HEK293T (cell line): ENCODE measurements at regions not wholly inside any gene's neighbourhood (a gene's known extent, or its start where the extent isn't known, plus 50 kb on each side); places are given as distances from the start of the nearest gene placed in this dataset.

Experiments used
- CTCF ChIA-PET: fragments of 350-600 bp; formaldehyde crosslinking; extraction: SDS; loops from one replicate; lab custom pipeline; 2021; ENCODE audit warnings: antibody characterized with exemption, inconsistent platforms; lab: Yijun Ruan, JAX
- POLR2A ChIA-PET: fragments of 350-600 bp; formaldehyde crosslinking; extraction: SDS; loops from one replicate; lab custom pipeline; 2020; ENCODE audit warnings: antibody characterized with exemption, inconsistent platforms; lab: Yijun Ruan, JAX
- DNase-seq: peaks from one replicate; pipeline ENCODE4 v3.0.0; 2012; ENCODE audit warnings: mixed read lengths; ENCODE audit errors: extremely low spot score
- ARNT ChIP-seq: fragments of 450-650 bp; IDR thresholded peaks from 2 replicates; pipeline ENCODE4 v1.6.1; 2017; ENCODE audit warnings: mild to moderate bottlenecking
- BHLHE40 ChIP-seq: fragments of 450-650 bp; IDR thresholded peaks from 2 replicates; pipeline ENCODE4 v1.6.1; 2016; ENCODE audit warnings: mild to moderate bottlenecking, moderate library complexity, borderline replicate concordance
- CTBP1 ChIP-seq: fragments of 450-650 bp; IDR thresholded peaks from 2 replicates; pipeline ENCODE4 v1.6.1; 2016; ENCODE audit warnings: borderline replicate concordance
- ELF4 ChIP-seq: fragments of 450-650 bp; IDR thresholded peaks from 2 replicates; pipeline ENCODE4 v1.6.1; 2017; ENCODE audit warnings: antibody characterized with exemption
- FOXA1 ChIP-seq: fragments of 450-650 bp; IDR thresholded peaks from 2 replicates; pipeline ENCODE4 v1.6.1; 2016; ENCODE audit warnings: mild to moderate bottlenecking
- FOXK2 ChIP-seq: fragments of 450-650 bp; IDR thresholded peaks from 2 replicates; pipeline ENCODE4 v1.6.1; 2016; ENCODE audit warnings: mild to moderate bottlenecking
- FOXM1 ChIP-seq: fragments of 450-650 bp; IDR thresholded peaks from 2 replicates; pipeline ENCODE4 v1.6.1; 2017; ENCODE audit warnings: mild to moderate bottlenecking, borderline replicate concordance
- HDGF ChIP-seq: fragments of 450-650 bp; IDR thresholded peaks from 2 replicates; pipeline ENCODE4 v1.6.1; 2017; ENCODE audit warnings: antibody characterized with exemption, borderline replicate concordance
- L3MBTL2 ChIP-seq: fragments of 450-650 bp; conservative IDR thresholded peaks from 2 replicates; pipeline ENCODE4 v1.6.1; 2016; ENCODE audit warnings: mild to moderate bottlenecking
- LEF1 ChIP-seq: fragments of 450-650 bp; IDR thresholded peaks from 2 replicates; pipeline ENCODE4 v1.6.1; 2017; ENCODE audit warnings: mild to moderate bottlenecking, borderline replicate concordance
- NFRKB ChIP-seq: fragments of 450-650 bp; IDR thresholded peaks from 2 replicates; pipeline ENCODE4 v1.6.1; 2016; ENCODE audit warnings: mild to moderate bottlenecking, moderate library complexity
- SP1 ChIP-seq: fragments of 450-650 bp; IDR thresholded peaks from 2 replicates; pipeline ENCODE4 v1.6.1; 2017
- SUZ12 ChIP-seq: fragments of 450-650 bp; IDR thresholded peaks from 2 replicates; pipeline ENCODE4 v1.6.1; 2016; ENCODE audit warnings: mild to moderate bottlenecking
- TARDBP ChIP-seq: fragments of 450-650 bp; IDR thresholded peaks from 2 replicates; pipeline ENCODE4 v1.6.1; 2016
- ZNF384 ChIP-seq: fragments of 450-650 bp; IDR thresholded peaks from 2 replicates; pipeline ENCODE4 v1.6.1; 2016
- TF ChIP-seq, protein P1 (sequence below): fragments of 450-650 bp; IDR thresholded peaks from 2 replicates; pipeline ENCODE4 v1.6.1; 2016

- CTCF ChIA-PET = no interaction called here
- no peak for DNase-seq
- POLR2A ChIA-PET = no interaction called here
- TF ChIP-seq HDGF = no peak
- no peak for TF ChIP-seq FOXA1
- no peak for TF ChIP-seq NFRKB
These were observed 173.7 kb downstream of the KLF12 start for GRCh38 chr13:73960474-73960873.

DNA sequence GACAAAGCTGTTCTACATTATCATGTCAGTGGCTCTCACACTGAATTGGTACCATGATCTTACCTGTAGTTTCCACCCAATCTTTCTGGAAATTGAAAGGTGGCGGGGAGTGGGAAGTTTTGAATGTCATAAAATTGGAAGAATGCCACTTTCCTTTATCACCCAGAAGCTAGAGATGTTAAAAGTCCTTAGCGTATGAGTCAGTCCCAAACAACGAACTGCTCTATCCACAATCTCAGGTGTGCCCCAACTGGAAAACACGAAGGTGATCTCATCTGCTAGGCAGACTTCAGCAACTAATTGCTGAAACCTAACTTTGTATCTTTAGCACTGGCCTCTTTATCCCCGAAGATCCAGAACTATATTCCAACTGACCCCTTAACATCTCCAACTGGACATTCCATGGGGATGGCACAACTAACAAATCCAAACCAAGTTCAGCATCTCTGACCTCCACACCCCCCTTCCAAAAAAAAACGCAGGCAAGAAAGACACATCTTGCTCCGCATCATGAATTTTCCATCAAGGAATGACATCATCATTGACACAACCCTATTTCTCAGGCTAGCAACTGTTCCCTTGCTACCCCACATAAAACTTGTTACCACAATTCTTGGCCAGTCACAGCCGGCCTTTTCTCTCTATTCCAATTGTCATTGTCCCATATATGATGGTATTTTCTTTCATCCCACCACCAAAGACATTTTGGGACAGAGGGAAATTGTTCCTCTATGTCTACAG lies 175.4 kb downstream of the KLF12 start:
- TF ChIP-seq FOXA1 = no peak
- no peak for TF ChIP-seq BHLHE40
- TF ChIP-seq SUZ12 = no peak
- TF ChIP-seq FOXK2 = no peak
- TF ChIP-seq NFRKB = no peak
- no peak for TF ChIP-seq ZNF384
- TF ChIP-seq L3MBTL2 = no peak
- no peak for TF ChIP-seq SP1
- no peak for TF ChIP-seq LEF1
- TF ChIP-seq ELF4 = no peak
- TF ChIP-seq TARDBP = no peak
- TF ChIP-seq, protein P1, sequence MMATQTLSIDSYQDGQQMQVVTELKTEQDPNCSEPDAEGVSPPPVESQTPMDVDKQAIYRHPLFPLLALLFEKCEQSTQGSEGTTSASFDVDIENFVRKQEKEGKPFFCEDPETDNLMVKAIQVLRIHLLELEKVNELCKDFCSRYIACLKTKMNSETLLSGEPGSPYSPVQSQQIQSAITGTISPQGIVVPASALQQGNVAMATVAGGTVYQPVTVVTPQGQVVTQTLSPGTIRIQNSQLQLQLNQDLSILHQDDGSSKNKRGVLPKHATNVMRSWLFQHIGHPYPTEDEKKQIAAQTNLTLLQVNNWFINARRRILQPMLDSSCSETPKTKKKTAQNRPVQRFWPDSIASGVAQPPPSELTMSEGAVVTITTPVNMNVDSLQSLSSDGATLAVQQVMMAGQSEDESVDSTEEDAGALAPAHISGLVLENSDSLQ = no peak
- TF ChIP-seq HDGF = no peak
- no peak for DNase-seq
- POLR2A ChIA-PET = no interaction called here
- CTCF ChIA-PET = interaction anchor here (0.6 kb wide), 1 partner anchor 206 kb away, joined by 3 read pairs; no protein-coding TSS in a partner anchor

- no peak for DNase-seq
- TF ChIP-seq TARDBP (no peak), HDGF (no peak), FOXK2 (no peak), CTBP1 (no peak), ARNT (no peak), LEF1 (no peak), ELF4 (no peak), L3MBTL2 (no peak), FOXA1 (no peak), SUZ12 (no peak), ZNF384 (no peak), SP1 (no peak), BHLHE40 (no peak), FOXM1 (no peak), NFRKB (no peak)
- TF ChIP-seq, protein P1 = no peak
These were observed 176.3 kb downstream of the KLF12 start for GRCh38 chr13:73957889-73958288.

DNA sequence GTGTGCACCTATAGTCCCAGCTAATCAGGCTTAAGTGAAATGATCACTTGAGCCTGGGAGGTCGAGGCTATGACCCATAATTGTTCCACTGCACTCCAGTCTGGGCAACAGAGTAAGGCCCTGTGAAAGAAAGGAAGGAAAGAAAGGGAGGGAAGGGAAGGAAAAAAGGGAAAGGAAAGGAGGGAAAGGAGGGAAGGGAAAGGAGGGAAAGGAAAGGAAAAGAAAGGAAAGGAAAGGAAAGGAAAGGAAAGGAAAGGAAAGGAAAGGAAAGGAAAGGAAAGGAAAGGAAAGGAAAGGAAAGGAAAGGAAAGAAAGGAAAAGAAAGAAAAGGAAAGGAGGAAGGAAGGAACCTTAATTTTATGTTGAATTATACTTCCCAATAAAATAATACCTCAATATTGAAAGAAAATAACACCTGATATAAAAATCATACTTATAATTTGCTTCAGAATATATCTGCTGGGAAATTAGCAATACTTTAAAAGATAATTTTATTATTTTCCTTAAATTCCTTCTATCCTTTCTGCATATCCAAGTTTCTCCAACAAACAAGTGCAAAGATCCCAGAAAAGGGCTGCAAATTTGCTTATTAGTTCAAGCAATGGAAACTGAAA lies 177.3 kb downstream of the KLF12 start:
- DNase-seq = no peak
- POLR2A ChIA-PET = no interaction called here
- CTCF ChIA-PET = interaction anchor here (0.7 kb wide), 1 partner anchor 75 kb away, joined by 5 read pairs; no protein-coding TSS in a partner anchor
- no peak for TF ChIP-seq FOXM1
- TF ChIP-seq NFRKB = no peak
- no peak for TF ChIP-seq TARDBP
- TF ChIP-seq ARNT = no peak
- no peak for TF ChIP-seq SUZ12

More at GRCh38 chr13:73957889-73958288, 176.3 kb downstream of the KLF12 start:
- CTCF ChIA-PET = no interaction called here
- POLR2A ChIA-PET = no interaction called here

GRCh38 chr13:73955977-73956500 lies 178.2 kb downstream of the KLF12 start:
- TF ChIP-seq L3MBTL2 (no peak), FOXK2 (no peak), ARNT (no peak), FOXM1 (no peak), FOXA1 (no peak), LEF1 (no peak), ELF4 (no peak), CTBP1 (no peak), NFRKB (no peak), TARDBP (no peak), ZNF384 (no peak), HDGF (no peak), SUZ12 (no peak), BHLHE40 (no peak), SP1 (no peak)
- TF ChIP-seq, protein P1 = no peak

DNA sequence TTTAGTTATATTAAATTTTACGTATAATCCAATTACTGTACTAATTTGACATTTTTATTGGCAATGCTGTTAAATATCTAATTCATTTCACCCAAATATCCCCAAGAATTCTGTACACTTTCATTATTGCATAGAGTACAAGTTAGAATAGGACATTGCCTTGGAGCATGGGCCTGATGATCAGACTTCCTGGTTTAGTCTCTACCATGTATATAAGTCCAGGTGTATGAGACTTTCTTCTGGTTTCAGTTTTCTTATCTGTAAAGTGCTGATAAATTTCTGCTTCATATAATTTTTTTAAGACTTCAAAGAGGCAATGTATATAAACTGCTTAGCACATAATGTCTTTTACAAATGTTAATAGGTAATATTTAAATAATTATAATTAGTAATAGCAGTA lies 179.4 kb downstream of the KLF12 start:
- POLR2A ChIA-PET = no interaction called here
- CTCF ChIA-PET = no interaction called here
- DNase-seq = no peak
- no peak for TF ChIP-seq SUZ12

More at GRCh38 chr13:73955977-73956500, 178.2 kb downstream of the KLF12 start:
- DNase-seq = no peak
- CTCF ChIA-PET = no interaction called here
- POLR2A ChIA-PET = no interaction called here
